HG03039 (cell line): ENCODE measurements at regions not wholly inside any gene's neighbourhood (a gene's known extent, or its start where the extent isn't known, plus 50 kb on each side); places are given as distances from the start of the nearest gene placed in this dataset.

ENCODE experiments used
- ATAC-seq: cut with Tn5 transposase; IDR thresholded peaks from one replicate; pipeline ENCODE4 v1.9.1; 2021; ENCODE audit warnings: mild to moderate bottlenecking, moderate library complexity; ENCODE audit not compliant: unreplicated experiment

GRCh38 chr3:56985878-56986277, 74.6 kb upstream of the SPATA12 start:
- no peak for ATAC-seq

- no peak for ATAC-seq
These were observed 75.0 kb upstream of the SPATA12 start for GRCh38 chr3:56985460-56985859.

GRCh38 chr3:56983427-56983826, 77.0 kb upstream of the SPATA12 start:
- ATAC-seq: no peak

- no peak for ATAC-seq
These were observed 78.8 kb upstream of the SPATA12 start for GRCh38 chr3:56981445-56982230.

GRCh38 chr3:56980798-56981390, 79.6 kb upstream of the SPATA12 start:
- no peak for ATAC-seq

- ATAC-seq: no peak
These were observed 80.2 kb upstream of the SPATA12 start for GRCh38 chr3:56980243-56980642.

- no peak for ATAC-seq
These were observed 80.7 kb upstream of the SPATA12 start for GRCh38 chr3:56979791-56980190.

- no peak for ATAC-seq
These were observed 82.9 kb upstream of the SPATA12 start for GRCh38 chr3:56977561-56977889.

GRCh38 chr3:56976651-56977560, 83.6 kb upstream of the SPATA12 start:
- ATAC-seq: no peak

- no peak for ATAC-seq
These were observed 84.9 kb upstream of the SPATA12 start for GRCh38 chr3:56975567-56975966.

GRCh38 chr3:56974247-56974930, 86.1 kb upstream of the SPATA12 start:
- no peak for ATAC-seq

- ATAC-seq: no peak
These were observed 88.6 kb upstream of the SPATA12 start for GRCh38 chr3:56971816-56972215.

GRCh38 chr3:56971261-56971660, 89.2 kb upstream of the SPATA12 start:
- no peak for ATAC-seq

GRCh38 chr3:56970461-56970879, 90.0 kb upstream of the SPATA12 start:
- ATAC-seq: no peak

GRCh38 chr3:56969851-56970250, 90.6 kb upstream of the SPATA12 start:
- ATAC-seq: no peak

GRCh38 chr3:56966509-56966908, 94.0 kb upstream of the SPATA12 start:
- ATAC-seq: no peak

- no peak for ATAC-seq
These were observed 94.4 kb upstream of the SPATA12 start for GRCh38 chr3:56966104-56966503.

- no peak for ATAC-seq
These were observed 97.5 kb upstream of the SPATA12 start for GRCh38 chr3:56962922-56963321.

GRCh38 chr3:56962206-56962605, 98.3 kb upstream of the SPATA12 start:
- ATAC-seq: no peak

- peak; percentile 60 for ATAC-seq
These were observed 100.1 kb upstream of the SPATA12 start for GRCh38 chr3:56960234-56960917.

GRCh38 chr3:56958879-56959278, 101.6 kb upstream of the SPATA12 start:
- ATAC-seq: no peak
